Small intestine (tissue), 7 donors: ENCODE measurements at regions not wholly inside any gene's neighbourhood (a gene's known extent, or its start where the extent isn't known, plus 50 kb on each side); places are given as distances from the start of the nearest gene placed in this dataset.

Source experiments
- DNase-seq, 2 donors: peaks; one replicate each; pipeline versions ENCODE4 v3.0.0 to v3.0.0-alpha.2; 2013
- FAIRE-seq: peaks from 2 replicates; lab custom pipeline; 2012; peaks lifted over from hg19 to GRCh38; lab: Jason Lieb, UNC
- H3K27ac ChIP-seq, 3 donors: one replicate each; pipeline ENCODE4 v1.5.1; 2013; ENCODE audit warnings: low read length in 2 of 3, mild to moderate bottlenecking in 2 of 3, control low read depth in 1 of 3, inconsistent platforms in 1 of 3, low read depth in 1 of 3, moderate library complexity in 1 of 3
- H3K27me3 ChIP-seq, 3 donors: one replicate each; pipeline ENCODE4 v1.6.1; 2013; ENCODE audit warnings: low read length in 3 of 3, inconsistent platforms in 1 of 3; ENCODE audit not compliant: control insufficient read depth in 3 of 3, insufficient read depth in 3 of 3
- H3K36me3 ChIP-seq, 3 donors: one replicate each; pipeline ENCODE4 v1.6.1; 2013; ENCODE audit warnings: low read length in 3 of 3, inconsistent platforms in 1 of 3, low read depth in 1 of 3, mild to moderate bottlenecking in 1 of 3, moderate library complexity in 1 of 3; ENCODE audit not compliant: control insufficient read depth in 3 of 3, insufficient read depth in 2 of 3
- H3K4me1 ChIP-seq, 3 donors: one replicate each; pipeline ENCODE4 v1.6.1; 2013; ENCODE audit warnings: low read length in 2 of 3, inconsistent platforms in 1 of 3, low read depth in 1 of 3, mild to moderate bottlenecking in 1 of 3, moderate library complexity in 1 of 3; ENCODE audit not compliant: control insufficient read depth in 3 of 3, insufficient read depth in 2 of 3
- H3K4me3 ChIP-seq, 3 donors: one replicate each; pipeline ENCODE4 v1.5.1; 2013; ENCODE audit warnings: low read length in 3 of 3, control low read depth in 1 of 3, inconsistent platforms in 1 of 3, low read depth in 1 of 3, mild to moderate bottlenecking in 1 of 3, moderate library complexity in 1 of 3
- H3K9me3 ChIP-seq, 2 donors: one replicate each; pipeline ENCODE4 v1.6.1; 2013; ENCODE audit warnings: low read depth in 1 of 2, low read length in 1 of 2; ENCODE audit not compliant: control insufficient read depth in 2 of 2, insufficient read depth in 1 of 2
- WGBS, 3 donors: extraction: QIAGEN DNeasy Blood & Tissue Kit; methylation state at CpG; one replicate each; pipeline ENCODE4 v1.1.7; 2013; 5-methylcytosine and 5-hydroxymethylcytosine counted together
- donor health status: healthy with polysubstance abuse.
- donor health status: control.
- donor health status: control.
- donor health status: Bipolar disorder and iron deficiency.
- donor health status: healthy.

GRCh38 chr6:152846825-152847224, 96.2 kb downstream of the VIP start:
- Histone ChIP-seq H3K36me3 (no peaks in the 10 kb centered on the region), H3K27ac (no peak overlapping the region), H3K9me3 (peaks cover 0 to 4% of the 10 kb centered on the region in 2 donors), H3K4me1 (no peaks in the 10 kb centered on the region), H3K4me3 (no peak overlapping the region), H3K27me3 (no peaks in the 10 kb centered on the region)
- FAIRE-seq, result no peak
- no peak for DNase-seq
- WGBS, 3 donors, result 86 to 91% (median 88%) methylated on average over 5 of the region's 5 CpGs

- Histone ChIP-seq H3K27me3 (no peaks in the 10 kb centered on the region), H3K36me3 (no peaks in the 10 kb centered on the region), H3K9me3 (peaks cover 0 to 4% of the 10 kb centered on the region in 2 donors), H3K4me1 (no peaks in the 10 kb centered on the region), H3K4me3 (no peak overlapping the region), H3K27ac (no peak overlapping the region)
- WGBS, 3 donors, result 69 to 81% (median 74%) methylated on average over 3 of the region's 3 CpGs
- no peak for DNase-seq
- no peak for FAIRE-seq
These were observed 98.3 kb downstream of the VIP start for GRCh38 chr6:152848919-152849318.

- no peak for DNase-seq
- Histone ChIP-seq H3K4me1 (no peaks in the 10 kb centered on the region), H3K27me3 (no peaks in the 10 kb centered on the region), H3K27ac (no peak overlapping the region), H3K4me3 (no peak overlapping the region), H3K36me3 (no peaks in the 10 kb centered on the region), H3K9me3 (no peaks in the 10 kb centered on the region)
- 70 to 78% (median 71%) methylated on average over 3 of the region's 3 CpGs for WGBS, 3 donors
- no peak for FAIRE-seq
These were observed 103.6 kb downstream of the VIP start for GRCh38 chr6:152854086-152854795.

GRCh38 chr6:152858141-152858540, 107.5 kb downstream of the VIP start:
- Histone ChIP-seq H3K27me3 (no peaks in the 10 kb centered on the region), H3K4me1 (no peaks in the 10 kb centered on the region), H3K4me3 (no peak overlapping the region), H3K9me3 (no peaks in the 10 kb centered on the region), H3K36me3 (no peaks in the 10 kb centered on the region), H3K27ac (no peak overlapping the region)
- 50 to 72% (median 67%) methylated on average over 2 of the region's 2 CpGs for WGBS, 3 donors
- FAIRE-seq (no peak), DNase-seq (no peak)

- FAIRE-seq, result no peak
- Histone ChIP-seq H3K27me3 (no peaks in the 10 kb centered on the region), H3K27ac (no peak overlapping the region), H3K4me3 (no peak overlapping the region), H3K36me3 (no peaks in the 10 kb centered on the region), H3K9me3 (no peaks in the 10 kb centered on the region), H3K4me1 (no peaks in the 10 kb centered on the region)
- DNase-seq, result no peak
- WGBS, 3 donors, result 38 to 55% (median 39%) methylated on average over 6 of the region's 6 CpGs
These were observed 108.6 kb downstream of the VIP start for GRCh38 chr6:152859225-152859624.

GRCh38 chr6:152863618-152864326, 113.2 kb downstream of the VIP start:
- Histone ChIP-seq H3K4me1 (no peaks in the 10 kb centered on the region), H3K27ac (no peak overlapping the region), H3K36me3 (no peaks in the 10 kb centered on the region), H3K9me3 (no peaks in the 10 kb centered on the region), H3K27me3 (no peaks in the 10 kb centered on the region), H3K4me3 (no peak overlapping the region)
- DNase-seq (peak; percentile 65 to 71), FAIRE-seq (no peak)
- 61 to 63% (median 62%) methylated on average over 10 of the region's 10 CpGs for WGBS, 3 donors

DNA sequence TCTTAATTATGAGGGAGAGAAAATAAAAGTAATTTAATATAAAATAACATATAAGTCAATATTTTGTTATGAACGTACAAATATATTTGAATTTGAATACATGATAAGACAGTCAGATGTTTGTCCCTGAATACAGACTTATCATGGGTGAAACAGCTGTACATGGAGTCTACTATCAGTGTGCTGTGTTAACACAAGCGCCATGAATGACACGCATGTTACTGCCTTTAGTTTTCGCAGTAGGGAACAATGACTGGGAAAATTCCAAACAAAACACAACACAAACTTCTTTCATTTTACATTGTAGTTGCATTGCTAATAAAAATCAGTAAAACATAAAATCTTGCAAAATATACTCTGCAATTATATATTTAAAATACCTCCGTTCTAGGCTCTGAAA, 108.6 kb downstream of the FBXO5 start:
- H3K36me3 ChIP-seq, result no peaks in the 10 kb centered on the region

GRCh38 chr6:152874846-152875568, 107.8 kb downstream of the FBXO5 start:
- Histone ChIP-seq H3K36me3 (no peaks in the 10 kb centered on the region), H3K27ac (no peak overlapping the region), H3K4me3 (no peak overlapping the region), H3K27me3 (no peaks in the 10 kb centered on the region), H3K9me3 (no peaks in the 10 kb centered on the region), H3K4me1 (no peaks in the 10 kb centered on the region)
- 48 to 56% (median 48%) methylated on average over 6 of the region's 6 CpGs for WGBS, 3 donors
- FAIRE-seq (no peak), DNase-seq (no peak)

More for the DNA sequence above, 108.6 kb downstream of the FBXO5 start:
- H3K27me3 ChIP-seq, result no peaks in the 10 kb centered on the region
- H3K4me3 ChIP-seq, result no peak overlapping the region
- no peak overlapping the region for H3K27ac ChIP-seq
- WGBS, 3 donors, result 68 to 84% (median 78%) methylated on average over 5 of the region's 5 CpGs
- H3K4me1 ChIP-seq, result no peaks in the 10 kb centered on the region
- no peak for FAIRE-seq
- H3K9me3 ChIP-seq, result no peaks in the 10 kb centered on the region
- DNase-seq, result no peak
